Neural cell (in vitro differentiated cells): ENCODE measurements at regions not wholly inside any gene's neighbourhood (a gene's known extent, or its start where the extent isn't known, plus 50 kb on each side); places are given as distances from the start of the nearest gene placed in this dataset.

Source experiments
- H2AFZ ChIP-seq: fragments of 200-600, 300-800 bp; sonication (generic), shearing (Covaris generic); 2 replicates; pipeline ENCODE4 v1.6.0; 2014; ENCODE audit warnings: low read depth, mild to moderate bottlenecking, antibody characterized with exemption, low read length, moderate library complexity
- H3F3A ChIP-seq: fragments of 200-600 bp; shearing (Covaris generic); 2 replicates; pipeline ENCODE4 v1.6.1; 2016; ENCODE audit warnings: mild to moderate bottlenecking, moderate library complexity, mixed read lengths, antibody characterized with exemption, low read length; ENCODE audit not compliant: insufficient read depth, poor library complexity, severe bottlenecking
- H3K27ac ChIP-seq: fragments of 200-600, 300-800 bp; sonication (generic), shearing (Covaris generic); 2 replicates; pipeline ENCODE4 v1.5.1; 2014; ENCODE audit warnings: mild to moderate bottlenecking, low read length, moderate library complexity
- H3K27me3 ChIP-seq: fragments of 300-800, 200-600 bp; sonication (generic), shearing (Covaris generic); 2 replicates; pipeline ENCODE4 v1.6.0; 2014; ENCODE audit warnings: mild to moderate bottlenecking, low read depth, low read length, moderate library complexity; ENCODE audit not compliant: insufficient read depth
- H3K36me3 ChIP-seq: fragments of 300-800, 200-600 bp; sonication (generic), shearing (Covaris generic); 2 replicates; pipeline ENCODE4 v1.5.1; 2014; ENCODE audit warnings: mild to moderate bottlenecking, antibody characterized with exemption, low read length, moderate library complexity; ENCODE audit not compliant: insufficient read depth
- H3K4me2 ChIP-seq: fragments of 300-800, 200-600 bp; sonication (generic), shearing (Covaris generic); 2 replicates; pipeline ENCODE4 v1.6.0; 2014; ENCODE audit warnings: mild to moderate bottlenecking, low read length
- H3K4me3 ChIP-seq: fragments of 300-800, 200-600 bp; sonication (generic), shearing (Covaris generic); 2 replicates; pipeline ENCODE4 v1.5.1; 2014; ENCODE audit warnings: mild to moderate bottlenecking, low read length, moderate library complexity
- H3K79me2 ChIP-seq: fragments of 200-600 bp; shearing (Covaris generic); replicated peaks from 2 replicates; pipeline ENCODE4 v1.6.0; 2014; ENCODE audit warnings: mild to moderate bottlenecking, low read length, moderate library complexity; ENCODE audit not compliant: insufficient read depth
- H3K9ac ChIP-seq: fragments of 300-800, 200-600 bp; sonication (generic), shearing (Covaris generic); 2 replicates; pipeline ENCODE4 v1.6.1; 2016; ENCODE audit warnings: mild to moderate bottlenecking, low read length, mixed read lengths
- H3K9me2 ChIP-seq: fragments of 200-600 bp; shearing (Covaris generic); 2 replicates; pipeline ENCODE4 v1.6.1; 2016; ENCODE audit warnings: mild to moderate bottlenecking, low read length, mixed read lengths; ENCODE audit not compliant: insufficient read depth
- H3K9me3 ChIP-seq: fragments of 200-600, 300-800 bp; sonication (generic), shearing (Covaris generic); 2 replicates; pipeline ENCODE4 v1.6.1; 2016; ENCODE audit warnings: mild to moderate bottlenecking, mixed run types, low read length, moderate library complexity, mixed read lengths
- H4K20me1 ChIP-seq: fragments of 200-600 bp; shearing (Covaris generic); 2 replicates; pipeline ENCODE4 v1.6.1; 2016; ENCODE audit warnings: mild to moderate bottlenecking, mixed run types; ENCODE audit not compliant: insufficient read depth
- CTCF ChIP-seq: fragments of 450-650 bp; IDR thresholded peaks from 2 replicates; pipeline ENCODE4 v1.5.1; 2014; ENCODE audit warnings: antibody characterized with exemption, mild to moderate bottlenecking, moderate library complexity; ENCODE audit not compliant: poor library complexity, severe bottlenecking
- EP300 ChIP-seq: fragments of 450-650 bp; conservative IDR thresholded peaks from 2 replicates; pipeline ENCODE4 v1.6.1; 2014; ENCODE audit warnings: antibody characterized with exemption, mild to moderate bottlenecking, moderate library complexity; ENCODE audit not compliant: poor library complexity, severe bottlenecking
- EZH2 ChIP-seq: fragments of 200-600, 300-800 bp; shearing (Covaris generic), sonication (generic); IDR thresholded peaks from 2 replicates; pipeline ENCODE4 v1.6.1; 2014; ENCODE audit warnings: antibody characterized with exemption, low read length, borderline replicate concordance, mild to moderate bottlenecking; ENCODE audit not compliant: insufficient read depth, poor library complexity, severe bottlenecking
- MXI1 ChIP-seq: fragments of 450-650 bp; conservative IDR thresholded peaks from 2 replicates; pipeline ENCODE4 v1.6.1; 2014; ENCODE audit warnings: antibody characterized with exemption, mild to moderate bottlenecking; ENCODE audit not compliant: poor library complexity, severe bottlenecking
- POLR2AphosphoS5 ChIP-seq: IDR thresholded peaks from 2 replicates; pipeline ENCODE4 v1.6.1; 2012
- RAD21 ChIP-seq: fragments of 450-650 bp; conservative IDR thresholded peaks from 2 replicates; pipeline ENCODE4 v1.6.1; 2014; ENCODE audit warnings: antibody characterized with exemption, mild to moderate bottlenecking, moderate library complexity
- REST ChIP-seq: IDR thresholded peaks from 2 replicates; pipeline ENCODE4 v1.6.1; 2012; ENCODE audit warnings: borderline replicate concordance
- SMC3 ChIP-seq: fragments of 450-650 bp; conservative IDR thresholded peaks from 2 replicates; pipeline ENCODE4 v1.6.1; 2014; ENCODE audit warnings: antibody characterized with exemption, mild to moderate bottlenecking, moderate library complexity; ENCODE audit not compliant: poor library complexity
- TAF1 ChIP-seq: IDR thresholded peaks from 2 replicates; pipeline ENCODE4 v1.6.1; 2012; ENCODE audit warnings: low read depth

GRCh38 chr2:83464444-83464843 is 994.6 kb downstream of the SUCLG1 start:
- Histone ChIP-seq H3K27me3 (no peaks in the 10 kb centered on the region), H3K9ac (no peak overlapping the region), H3F3A (no peaks in the 10 kb centered on the region), H4K20me1 (no peaks in the 10 kb centered on the region), H3K27ac (no peak overlapping the region), H3K36me3 (no peaks in the 10 kb centered on the region), H3K79me2 (no peaks in the 10 kb centered on the region), H3K9me3 (no peaks in the 10 kb centered on the region), H3K4me2 (no peak overlapping the region), H3K4me3 (no peak overlapping the region), H2AFZ (no peak overlapping the region), H3K9me2 (no peaks in the 10 kb centered on the region)
- no peak for TF ChIP-seq TAF1
- TF ChIP-seq POLR2AphosphoS5 = no peak
- no peak for TF ChIP-seq EP300
- TF ChIP-seq CTCF = no peak
- TF ChIP-seq RAD21 = no peak
- no peak for TF ChIP-seq REST
- TF ChIP-seq MXI1 = no peak
- no peak for TF ChIP-seq EZH2
- no peak for TF ChIP-seq SMC3

GRCh38 chr2:83462881-83463280 is 996.2 kb downstream of the SUCLG1 start:
- TF ChIP-seq RAD21 = no peak
- TF ChIP-seq REST = no peak
- TF ChIP-seq MXI1 = no peak
- TF ChIP-seq SMC3 = no peak
- TF ChIP-seq TAF1 = no peak
- TF ChIP-seq POLR2AphosphoS5 = no peak
- TF ChIP-seq EZH2 = no peak
- TF ChIP-seq CTCF = no peak
- no peak for TF ChIP-seq EP300
- no peaks in the 10 kb centered on the region for H3K79me2 ChIP-seq
- no peaks in the 10 kb centered on the region for H3K9me2 ChIP-seq
- H3K9ac ChIP-seq = no peak overlapping the region
- no peak overlapping the region for H3K4me2 ChIP-seq
- no peak overlapping the region for H2AFZ ChIP-seq
- no peaks in the 10 kb centered on the region for H3K9me3 ChIP-seq
- no peaks in the 10 kb centered on the region for H3K36me3 ChIP-seq
- H3K27ac ChIP-seq = no peak overlapping the region
- no peaks in the 10 kb centered on the region for H3K27me3 ChIP-seq
- H3F3A ChIP-seq = no peaks in the 10 kb centered on the region
- H3K4me3 ChIP-seq = no peak overlapping the region
- no peaks in the 10 kb centered on the region for H4K20me1 ChIP-seq
